Fibroblast of skin of right biceps (primary cell): ENCODE measurements at regions not wholly inside any gene's neighbourhood (a gene's known extent, or its start where the extent isn't known, plus 50 kb on each side); places are given as distances from the start of the nearest gene placed in this dataset.

ENCODE experiments used
- DNase-seq: peaks from one replicate; pipeline ENCODE4 v3.0.0-alpha.2; 2013

GRCh38 chr2:41736105-41736567 lies 311.7 kb upstream of the PKDCC start:
- DNase-seq = no peak

- no peak for DNase-seq
Observed at GRCh38 chr2:41736586-41736985, 311.2 kb upstream of the PKDCC start.

GRCh38 chr2:41737888-41738287 lies 309.9 kb upstream of the PKDCC start:
- peak; percentile 28 for DNase-seq

GRCh38 chr2:41741951-41742595 lies 305.7 kb upstream of the PKDCC start:
- no peak for DNase-seq

- no peak for DNase-seq
Observed at GRCh38 chr2:41743324-41743723, 304.5 kb upstream of the PKDCC start.

GRCh38 chr2:41750829-41751228 lies 297.0 kb upstream of the PKDCC start:
- no peak for DNase-seq

GRCh38 chr2:41759880-41760279 lies 287.9 kb upstream of the PKDCC start:
- no peak for DNase-seq

- DNase-seq = no peak
Observed at GRCh38 chr2:41763141-41763540, 284.7 kb upstream of the PKDCC start.

- no peak for DNase-seq
Observed at GRCh38 chr2:41764131-41764530, 283.7 kb upstream of the PKDCC start.

GRCh38 chr2:41764919-41765318 lies 282.9 kb upstream of the PKDCC start:
- no peak for DNase-seq

- no peak for DNase-seq
Observed at GRCh38 chr2:41768310-41768709, 279.5 kb upstream of the PKDCC start.

- DNase-seq = no peak
Observed at GRCh38 chr2:41771710-41772109, 276.1 kb upstream of the PKDCC start.

GRCh38 chr2:41772697-41773096 lies 275.1 kb upstream of the PKDCC start:
- no peak for DNase-seq

GRCh38 chr2:41774011-41774605 lies 273.7 kb upstream of the PKDCC start:
- DNase-seq = no peak

GRCh38 chr2:41775366-41776025 lies 272.3 kb upstream of the PKDCC start:
- DNase-seq = no peak

- DNase-seq = no peak
Observed at GRCh38 chr2:41779888-41780287, 267.9 kb upstream of the PKDCC start.

- DNase-seq = peak; percentile 23
Observed at GRCh38 chr2:41782306-41783158, 265.3 kb upstream of the PKDCC start.

GRCh38 chr2:41784496-41784895 lies 263.3 kb upstream of the PKDCC start:
- no peak for DNase-seq

- DNase-seq = no peak
Observed at GRCh38 chr2:41785251-41786022, 262.4 kb upstream of the PKDCC start.

- peak; percentile 40 for DNase-seq
Observed at GRCh38 chr2:41791523-41791922, 256.3 kb upstream of the PKDCC start.

GRCh38 chr2:41803361-41803760 lies 244.5 kb upstream of the PKDCC start:
- DNase-seq = no peak

GRCh38 chr2:41806286-41806685 lies 241.5 kb upstream of the PKDCC start:
- no peak for DNase-seq

GRCh38 chr2:41821167-41821566 lies 226.7 kb upstream of the PKDCC start:
- DNase-seq = no peak
